ENCODE measurements at regions not wholly inside any gene's neighbourhood (a gene's known extent, or its start where the extent isn't known, plus 50 kb on each side); places are given as distances from the start of the nearest gene placed in this dataset.

DNA sequence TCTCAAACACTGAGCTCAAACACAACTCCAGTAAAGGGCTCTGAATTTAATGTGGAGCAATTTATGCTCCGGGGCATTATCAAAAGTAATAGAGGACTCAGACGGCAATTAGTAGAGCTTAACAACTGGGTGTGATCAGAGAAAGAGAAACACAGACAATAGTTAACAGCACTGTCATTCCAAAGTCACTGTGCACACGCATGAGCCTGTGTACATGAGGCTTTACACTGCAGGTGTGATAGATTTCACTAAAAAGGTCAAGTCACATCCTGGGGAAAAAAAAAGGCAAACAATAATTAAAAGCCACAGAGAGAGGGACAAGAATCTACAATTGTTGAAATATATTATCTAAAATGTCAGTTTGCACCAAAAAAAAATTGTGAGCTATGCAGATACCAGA, 956.5 kb downstream of the CDH18 start:
- no TSS peak for BruUV-seq (replicated peaks)
- ATAC-seq, result no peak
- ChIA-PET POLR2A (no interaction called here), CTCF (ENCODE audit: low intra/inter-chr PET ratio) (no interaction called here)
- Histone ChIP-seq H2AFZ (ENCODE audit: low read depth, low read length) (no peak overlapping the region), H3K4me3 (no peak overlapping the region), H4K20me1 (replicated peaks; ENCODE audit: control insufficient read depth, insufficient read depth, low read length) (no peaks in the 10 kb centered on the region), H3K4me1 (replicated peaks in 1 of 2; ENCODE audit: control insufficient read depth in 2 of 2, insufficient read depth in 2 of 2, low read length in 2 of 2) (no peaks in the 10 kb centered on the region), H3K9ac (ENCODE audit: insufficient read depth in 1 of 2, low read depth in 2 of 2, low read length in 2 of 2) (no peak overlapping the region), H3K36me3 (ENCODE audit: control insufficient read depth, insufficient read depth, low read length) (no peaks in the 10 kb centered on the region), H3K27me3 (ENCODE audit: control insufficient read depth in 2 of 2, insufficient read depth in 2 of 2, low read length in 2 of 2) (no peaks in the 10 kb centered on the region), H3K4me2 (ENCODE audit: insufficient read depth, low read length) (no peak overlapping the region), H3K9me3 (replicated peaks; ENCODE audit: control insufficient read depth, insufficient read depth, low read depth, low read length) (no peaks in the 10 kb centered on the region), H3K79me2 (ENCODE audit: control insufficient read depth, insufficient read depth, low read length) (no peaks in the 10 kb centered on the region), H3K9me1 (ENCODE audit: control insufficient read depth, insufficient read depth, low read length) (no peaks in the 10 kb centered on the region), H3K27ac (ENCODE audit: extremely low read depth, low read depth, low read length) (no peak overlapping the region)
- 26% methylated on average over 3 of the region's 3 CpGs for WGBS (ENCODE audit: insufficient coverage, low coverage, missing lambda C conversion rate)
- DNase-seq (ENCODE audit: extremely low read depth in 1 of 4, low spot score in 3 of 4), result no peak
- in situ Hi-C loops (cut with MboI) (no loop called here), intact Hi-C loops (cut with micrococcal nuclease) (no loop called here)
- no peak for FAIRE-seq
- no peak for TF ChIP-seq CBFB (CRISPR knock-in tag; IDR thresholded peaks at IDR 0.05)

DNA sequence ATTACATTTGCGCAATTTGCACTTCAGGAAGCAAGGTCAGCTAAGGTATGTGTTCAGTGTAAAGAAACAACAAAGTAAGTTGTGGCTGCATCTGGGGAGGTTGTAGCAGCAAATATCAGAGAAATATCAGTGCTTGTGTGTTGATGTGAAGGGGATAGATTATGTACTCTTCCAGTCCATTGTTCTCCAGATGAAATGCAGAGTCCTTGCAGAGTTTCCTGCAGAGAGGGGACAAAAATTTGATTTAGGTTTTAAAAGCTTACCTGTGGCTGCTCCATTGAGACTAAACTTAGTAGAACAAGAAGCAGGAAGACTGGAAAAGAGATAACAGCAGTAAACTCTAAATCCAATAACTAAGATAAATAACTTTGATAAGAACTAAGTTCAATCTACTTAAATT, 952.2 kb downstream of the CDH18 start:
- Histone ChIP-seq H3K9me1 (ENCODE audit: control insufficient read depth, insufficient read depth, low read length) (no peaks in the 10 kb centered on the region), H3K4me2 (ENCODE audit: insufficient read depth, low read length) (no peak overlapping the region), H3K79me2 (ENCODE audit: control insufficient read depth, insufficient read depth, low read length) (no peaks in the 10 kb centered on the region), H3K4me3 (no peak overlapping the region), H3K4me1 (replicated peaks in 1 of 2; ENCODE audit: control insufficient read depth in 2 of 2, insufficient read depth in 2 of 2, low read length in 2 of 2) (no peaks in the 10 kb centered on the region), H3K27me3 (ENCODE audit: control insufficient read depth in 2 of 2, insufficient read depth in 2 of 2, low read length in 2 of 2) (no peaks in the 10 kb centered on the region), H3K27ac (ENCODE audit: extremely low read depth, low read depth, low read length) (no peak overlapping the region), H3K36me3 (ENCODE audit: control insufficient read depth, insufficient read depth, low read length) (no peaks in the 10 kb centered on the region), H3K9ac (ENCODE audit: insufficient read depth in 1 of 2, low read depth in 2 of 2, low read length in 2 of 2) (no peak overlapping the region), H2AFZ (ENCODE audit: low read depth, low read length) (no peak overlapping the region), H4K20me1 (replicated peaks; ENCODE audit: control insufficient read depth, insufficient read depth, low read length) (no peaks in the 10 kb centered on the region), H3K9me3 (replicated peaks; ENCODE audit: control insufficient read depth, insufficient read depth, low read depth, low read length) (no peaks in the 10 kb centered on the region; the same call in 1 of the 2 replicates)
- in situ Hi-C loops (cut with MboI), result no loop called here
- DNase-seq (ENCODE audit: extremely low read depth in 1 of 4, low spot score in 3 of 4), result no peak
- ChIA-PET POLR2A (no interaction called here), CTCF (ENCODE audit: low intra/inter-chr PET ratio) (no interaction called here)
- no TSS peak for BruUV-seq (replicated peaks)
- intact Hi-C loops (cut with micrococcal nuclease), result no loop called here
- FAIRE-seq, result no peak
- WGBS (ENCODE audit: insufficient coverage, low coverage, missing lambda C conversion rate), result 0% methylated on average over 1 of the region's 1 CpG
- ATAC-seq, result no peak
- TF ChIP-seq HEY1 (CRISPR knock-in tag; IDR thresholded peaks at IDR 0.05; ENCODE audit: borderline replicate concordance) (no peak), ID3 (CRISPR knock-in tag; IDR thresholded peaks at IDR 0.05) (no peak), ID3 (tag; IDR thresholded peaks at IDR 0.05) (no peak), RHOXF2B (CRISPR knock-in tag; conservative IDR thresholded peaks at IDR 0.05) (no peak), TCF7 (IDR thresholded peaks at IDR 0.05; ENCODE audit: borderline replicate concordance) (no peak), ZC3H8 (IDR thresholded peaks at IDR 0.05) (no peak), SIN3B (IDR thresholded peaks at IDR 0.05; ENCODE audit: low read depth) (no peak), HNRNPL (IDR thresholded peaks at IDR 0.05; ENCODE audit: low read depth, low read length) (no peak), TAF9B (IDR thresholded peaks at IDR 0.05; ENCODE audit: partially characterized antibody) (no peak), KLF13 (tag; IDR thresholded peaks at IDR 0.05; ENCODE audit: borderline replicate concordance, low read depth) (no peak), FOS (IDR thresholded peaks at IDR 0.05; ENCODE audit: extremely low read depth, insufficient read length) (no peak), OTX1 (CRISPR knock-in tag; IDR thresholded peaks at IDR 0.05) (no peak), RAD21 (CRISPR knock-in tag; conservative IDR thresholded peaks at IDR 0.05 in 1 of 2, IDR thresholded peaks at IDR 0.05 in 1 of 2) (no peak), MIER1 (IDR thresholded peaks at IDR 0.05; ENCODE audit: low read depth) (no peak), KAT7 (CRISPR knock-in tag; IDR thresholded peaks at IDR 0.05; ENCODE audit: borderline replicate concordance) (no peak), ELF1 (tag; IDR thresholded peaks at IDR 0.05) (no peak)
- TF ChIP-seq, protein P1, sequence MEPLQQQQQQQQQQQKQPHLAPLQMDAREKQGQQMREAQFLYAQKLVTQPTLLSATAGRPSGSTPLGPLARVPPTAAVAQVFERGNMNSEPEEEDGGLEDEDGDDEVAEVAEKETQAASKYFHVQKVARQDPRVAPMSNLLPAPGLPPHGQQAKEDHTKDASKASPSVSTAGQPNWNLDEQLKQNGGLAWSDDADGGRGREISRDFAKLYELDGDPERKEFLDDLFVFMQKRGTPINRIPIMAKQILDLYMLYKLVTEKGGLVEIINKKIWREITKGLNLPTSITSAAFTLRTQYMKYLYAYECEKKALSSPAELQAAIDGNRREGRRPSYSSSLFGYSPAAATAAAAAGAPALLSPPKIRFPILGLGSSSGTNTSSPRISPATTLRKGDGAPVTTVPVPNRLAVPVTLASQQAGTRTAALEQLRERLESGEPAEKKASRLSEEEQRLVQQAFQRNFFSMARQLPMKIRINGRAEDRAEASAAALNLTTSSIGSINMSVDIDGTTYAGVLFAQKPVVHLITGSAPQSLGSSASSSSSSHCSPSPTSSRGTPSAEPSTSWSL (CRISPR knock-in tag; IDR thresholded peaks at IDR 0.05; ENCODE audit: borderline replicate concordance), result no peak
